Endothelial cell of umbilical vein (primary cell): ENCODE measurements at regions not wholly inside any gene's neighbourhood (a gene's known extent, or its start where the extent isn't known, plus 50 kb on each side); places are given as distances from the start of the nearest gene placed in this dataset.

Experiments
- BruUV-seq: library from RNA; stranded (reverse); fragments of 400-500 nt; replicated peaks from 2 replicates; lab custom pipeline; 2021; lab: Mats Ljungman, UMichigan
- CTCF ChIA-PET: fragments of 300-600, 350-600 bp; sonication (Branson Sonifier 250); formaldehyde crosslinking; loops from one replicate; lab custom pipeline; 2021; ENCODE audit warnings: antibody characterized with exemption, inconsistent platforms; lab: Charles Lee
- POLR2A ChIA-PET: fragments of 300-600, 350-600 bp; sonication (Branson Sonifier 250); formaldehyde crosslinking; loops from one replicate; lab custom pipeline; 2021; ENCODE audit warnings: antibody characterized with exemption, inconsistent platforms; lab: Charles Lee
- DNase-seq: peaks from one replicate; pipeline ENCODE4 v3.0.0-alpha.2; 2011; ENCODE audit warnings: low read depth, low spot score
- FAIRE-seq: peaks from 2 replicates; lab custom pipeline; 2011; peaks lifted over from hg19 to GRCh38; lab: Jason Lieb, UNC
- H2AFZ ChIP-seq: 2 replicates; pipeline ENCODE4 v1.6.0; 2012; ENCODE audit warnings: low read depth, low read length, control low read depth, inconsistent platforms
- H3K27ac ChIP-seq: 2 replicates; pipeline ENCODE4 v1.5.1; 2011; ENCODE audit warnings: low read depth, mild to moderate bottlenecking, control low read depth, low read length, moderate library complexity; ENCODE audit not compliant: insufficient read depth
- H3K27me3 ChIP-seq, 2 experiments: 2 replicates each; pipeline versions ENCODE4 v1.6.0 to v1.6.1; 2011; ENCODE audit warnings: low read length in 2 of 2, mixed read lengths in 1 of 2; ENCODE audit not compliant: control insufficient read depth in 2 of 2, insufficient read depth in 2 of 2
- H3K36me3 ChIP-seq, 2 experiments: 2 replicates in 1 of 2; 3 replicates in 1 of 2; pipeline ENCODE4 v1.5.1; 2011; ENCODE audit warnings: low read length in 2 of 2, mild to moderate bottlenecking in 1 of 2, moderate library complexity in 1 of 2; ENCODE audit not compliant: control insufficient read depth in 2 of 2, insufficient read depth in 2 of 2; ENCODE audit errors: extremely low read depth in 1 of 2
- H3K4me1 ChIP-seq: 3 replicates; pipeline ENCODE4 v1.5.1; 2011; ENCODE audit warnings: mild to moderate bottlenecking, low read length; ENCODE audit not compliant: control insufficient read depth, insufficient read depth; ENCODE audit errors: extremely low read depth
- H3K4me2 ChIP-seq: 2 replicates; pipeline ENCODE4 v1.6.1; 2011; ENCODE audit warnings: low read length, control low read depth, mixed read lengths; ENCODE audit not compliant: insufficient read depth
- H3K4me3 ChIP-seq, 3 experiments: fragments of 200-600 bp in 1 of 3; sonication (generic), shearing (Covaris generic) in 1 of 3; replicated peaks in 1 of 3; 2 replicates each; pipeline ENCODE4 v1.5.1; 2011 to 2016; ENCODE audit warnings: control low read depth in 3 of 3, low read length in 3 of 3, mild to moderate bottlenecking in 2 of 3, inconsistent platforms in 1 of 3, low read depth in 1 of 3, moderate library complexity in 1 of 3; ENCODE audit not compliant: insufficient read depth in 1 of 3
- H3K79me2 ChIP-seq: 2 replicates; pipeline ENCODE4 v1.6.0; 2012; ENCODE audit warnings: low read length, inconsistent platforms; ENCODE audit not compliant: control insufficient read depth, insufficient read depth
- H3K9ac ChIP-seq: replicated peaks from 2 replicates; pipeline ENCODE3; 2011; ENCODE audit warnings: low read length, control low read depth; ENCODE audit not compliant: insufficient read depth; ENCODE audit errors: extremely low read depth
- H3K9me1 ChIP-seq: replicated peaks from 3 replicates; pipeline ENCODE4 v1.6.0; 2011; ENCODE audit warnings: mild to moderate bottlenecking, low read length; ENCODE audit not compliant: control insufficient read depth, insufficient read depth; ENCODE audit errors: extremely low read depth
- H3K9me3 ChIP-seq: replicated peaks from 2 replicates; pipeline ENCODE4 v1.5.1; 2012; ENCODE audit warnings: low read length, inconsistent platforms; ENCODE audit not compliant: control insufficient read depth, insufficient read depth
- H4K20me1 ChIP-seq: replicated peaks from 2 replicates; pipeline ENCODE3; 2011; ENCODE audit warnings: mild to moderate bottlenecking, low read length; ENCODE audit not compliant: control insufficient read depth, insufficient read depth; ENCODE audit errors: extremely low read depth
- CTCF ChIP-seq, 2 donors: IDR thresholded peaks; 1 replicate in 1 of 2; 2 replicates in 1 of 2; pipeline ENCODE4 v1.5.1; 2011; ENCODE audit warnings: low read length in 2 of 2, mild to moderate bottlenecking in 2 of 2, moderate library complexity in 2 of 2, control low read depth in 1 of 2, inconsistent platforms in 1 of 2, low read depth in 1 of 2; ENCODE audit not compliant: insufficient read depth in 1 of 2; ENCODE audit errors: extremely low read depth in 1 of 2
- EZH2 ChIP-seq: IDR thresholded peaks from 2 replicates; pipeline ENCODE4 v1.6.1; 2012; ENCODE audit warnings: borderline replicate concordance, low read depth, mild to moderate bottlenecking, moderate library complexity, low read length, inconsistent platforms; ENCODE audit not compliant: severe bottlenecking
- FOS ChIP-seq: IDR thresholded peaks from 2 replicates; pipeline ENCODE4 v1.6.1; 2011; ENCODE audit warnings: mild to moderate bottlenecking, low read length, moderate library complexity, borderline replicate concordance; ENCODE audit not compliant: insufficient read depth
- GATA2 ChIP-seq: IDR thresholded peaks from 2 replicates; pipeline ENCODE4 v1.7.0; 2011; ENCODE audit warnings: low read depth, mild to moderate bottlenecking, moderate library complexity, mixed read lengths, low read length; ENCODE audit not compliant: insufficient read length, insufficient read depth
- JUN ChIP-seq: IDR thresholded peaks from 2 replicates; pipeline ENCODE4 v1.6.1; 2011; ENCODE audit warnings: borderline replicate concordance, low read depth; ENCODE audit not compliant: insufficient read length, insufficient read depth
- MAX ChIP-seq: IDR thresholded peaks from 2 replicates; pipeline ENCODE4 v1.6.1; 2011; ENCODE audit not compliant: insufficient read depth, insufficient read length
- MYC ChIP-seq: IDR thresholded peaks from one replicate; pipeline ENCODE4 v1.6.1; 2011; ENCODE audit warnings: mild to moderate bottlenecking, low read depth, low read length
- POLR2A ChIP-seq: IDR thresholded peaks from 2 replicates; pipeline ENCODE4 v1.6.1; 2012; ENCODE audit warnings: low read depth, mild to moderate bottlenecking, control low read depth, low read length
- POLR2AphosphoS5 ChIP-seq: IDR thresholded peaks from 2 replicates; pipeline ENCODE4 v1.6.1; 2012; ENCODE audit warnings: low read depth, mild to moderate bottlenecking, control low read depth, low read length, moderate library complexity; ENCODE audit not compliant: insufficient read depth
- dilution Hi-C: fragments of 300-500 bp; cut with MboI; formaldehyde crosslinking; loops from one replicate; pipeline ENCODE4 v1.15.0; 2019; ENCODE audit warnings: low sequenced_read_pairs; ENCODE audit not compliant: extremely low pct_ligation_motif_present
- intact Hi-C: fragments of 100-400 bp; cut with micrococcal nuclease; formaldehyde crosslinking; loops from one replicate; pipeline ENCODE4 v1.10.0; 2022

DNA sequence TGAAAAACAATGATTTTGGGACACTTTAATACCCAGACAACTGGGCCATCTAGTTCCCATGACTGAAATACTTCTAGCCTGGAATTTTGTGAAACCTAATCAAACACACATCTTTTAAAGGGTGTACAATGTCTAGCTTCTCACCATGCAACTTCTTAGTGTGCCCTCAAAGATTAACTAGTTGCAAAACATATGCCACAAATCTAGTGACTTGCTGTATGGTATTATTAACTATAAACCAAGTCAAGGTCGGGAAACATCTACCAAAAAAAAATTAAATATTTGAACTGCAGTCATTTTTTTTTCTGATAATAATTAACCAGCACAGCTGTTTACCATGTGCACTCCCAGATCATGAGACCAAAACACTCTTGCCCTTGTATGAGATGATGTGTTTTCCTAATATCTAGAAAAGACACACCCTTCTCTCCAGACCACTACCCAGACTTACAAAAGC is 171.8 kb upstream of the FOXN3 start:
- Histone ChIP-seq H3K9me1 (no peaks in the 10 kb centered on the region), H3K4me2 (no peak overlapping the region), H3K36me3 (no peaks in the 10 kb centered on the region), H4K20me1 (no peaks in the 10 kb centered on the region), H3K79me2 (no peaks in the 10 kb centered on the region), H3K9ac (no peak overlapping the region), H3K4me3 (no peak overlapping the region), H2AFZ (no peak overlapping the region), H3K4me1 (no peaks in the 10 kb centered on the region), H3K27ac (no peak overlapping the region), H3K9me3 (no peaks in the 10 kb centered on the region), H3K27me3 (no peaks in the 10 kb centered on the region)
- dilution Hi-C loops = no loop called here
- intact Hi-C loops = no loop called here
- FAIRE-seq (no peak), DNase-seq (no peak)
- BruUV-seq = no TSS peak
- POLR2A ChIA-PET = no interaction called here
- no peak for TF ChIP-seq POLR2AphosphoS5
- no peak for TF ChIP-seq MAX
- no peak for TF ChIP-seq EZH2
- TF ChIP-seq POLR2A = no peak
- TF ChIP-seq CTCF (IDR thresholded peaks at IDR 0.05; ENCODE audit: extremely low read depth in 1 of 2, insufficient read depth in 1 of 2, low read depth in 1 of 2, low read length in 2 of 2) = no peak
- no peak for TF ChIP-seq GATA2
- no peak for TF ChIP-seq FOS
- no peak for TF ChIP-seq MYC
- no peak for TF ChIP-seq JUN
- CTCF ChIA-PET = interaction anchor here (1.0 kb wide), 1 partner anchor 199 kb away, joined by 3 read pairs; no protein-coding TSS in a partner anchor
